GM19238 (cell line): ENCODE measurements at regions not wholly inside any gene's neighbourhood (a gene's known extent, or its start where the extent isn't known, plus 50 kb on each side); places are given as distances from the start of the nearest gene placed in this dataset.

Experiments
- DNase-seq: peaks from one replicate; pipeline ENCODE4 v3.0.0; 2011; ENCODE audit warnings: low spot score; ENCODE audit not compliant: insufficient read length

- DNase-seq = no peak
These were observed 185.9 kb upstream of the LINC00305 start for GRCh38 chr18:64334748-64335147.

GRCh38 chr18:64333584-64333983, 184.7 kb upstream of the LINC00305 start:
- no peak for DNase-seq

- DNase-seq = no peak
These were observed 183.9 kb upstream of the LINC00305 start for GRCh38 chr18:64332835-64333234.

GRCh38 chr18:64331419-64331818, 182.5 kb upstream of the LINC00305 start:
- DNase-seq = no peak

- DNase-seq = no peak
These were observed 182.0 kb upstream of the LINC00305 start for GRCh38 chr18:64330931-64331330.

- no peak for DNase-seq
These were observed 181.3 kb upstream of the LINC00305 start for GRCh38 chr18:64330161-64330560.

- DNase-seq = no peak
These were observed 173.3 kb upstream of the LINC00305 start for GRCh38 chr18:64322189-64322588.

GRCh38 chr18:64318547-64318946, 169.7 kb upstream of the LINC00305 start:
- no peak for DNase-seq

- DNase-seq = no peak
These were observed 163.0 kb upstream of the LINC00305 start for GRCh38 chr18:64311859-64312258.

- DNase-seq = no peak
These were observed 147.0 kb upstream of the LINC00305 start for GRCh38 chr18:64295839-64296238.

GRCh38 chr18:64294967-64295366, 146.1 kb upstream of the LINC00305 start:
- DNase-seq = no peak

GRCh38 chr18:64288432-64288831, 139.5 kb upstream of the LINC00305 start:
- DNase-seq = no peak

GRCh38 chr18:64287926-64288325, 139.0 kb upstream of the LINC00305 start:
- DNase-seq = no peak

GRCh38 chr18:64283059-64283458, 134.2 kb upstream of the LINC00305 start:
- DNase-seq = no peak

- no peak for DNase-seq
These were observed 129.1 kb upstream of the LINC00305 start for GRCh38 chr18:64278026-64278425.

GRCh38 chr18:64276311-64277090, 127.6 kb upstream of the LINC00305 start:
- no peak for DNase-seq

GRCh38 chr18:64275593-64276300, 126.9 kb upstream of the LINC00305 start:
- DNase-seq = no peak

- DNase-seq = no peak
These were observed 124.8 kb upstream of the LINC00305 start for GRCh38 chr18:64273724-64274123.

- no peak for DNase-seq
These were observed 123.2 kb upstream of the LINC00305 start for GRCh38 chr18:64271975-64272659.

GRCh38 chr18:64271246-64271645, 122.4 kb upstream of the LINC00305 start:
- DNase-seq = no peak

- no peak for DNase-seq
These were observed 121.7 kb upstream of the LINC00305 start for GRCh38 chr18:64270608-64271007.

- no peak for DNase-seq
These were observed 121.2 kb upstream of the LINC00305 start for GRCh38 chr18:64270121-64270520.
